Left renal pelvis (tissue), 4 donors: ENCODE measurements at regions not wholly inside any gene's neighbourhood (a gene's known extent, or its start where the extent isn't known, plus 50 kb on each side); places are given as distances from the start of the nearest gene placed in this dataset.
"Not testable (repeated sequence)": the region's sequence is repeated elsewhere in the genome, so short reads cannot be mapped to it uniquely, and the experiment has no call there.

ENCODE experiments used
- DNase-seq, 4 donors: peaks; one replicate each; pipeline ENCODE4 v3.0.0-alpha.2; 2013; ENCODE audit warnings: low read depth in 4 of 4, low spot score in 3 of 4

DNA sequence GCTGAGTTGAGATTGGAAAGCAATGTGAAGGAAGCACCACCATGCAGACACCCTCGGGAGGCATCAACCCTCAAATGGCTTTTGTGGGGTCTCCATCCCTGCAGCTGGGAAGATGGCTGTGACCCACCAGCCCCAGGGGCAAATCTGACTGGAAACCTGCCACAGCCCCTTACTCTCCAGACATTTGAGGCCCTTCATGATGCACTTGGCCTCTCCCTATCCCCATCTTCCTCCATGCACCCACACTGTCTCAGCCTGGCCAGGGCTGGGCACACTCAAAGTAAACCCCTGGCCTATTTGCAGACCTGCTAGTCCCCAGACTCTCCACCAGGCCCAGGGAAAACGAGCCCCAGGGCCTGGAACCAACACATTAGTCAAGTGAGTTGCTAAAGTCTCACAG is 205.2 kb downstream of the MATN1 start:
- DNase-seq: no peak

DNA sequence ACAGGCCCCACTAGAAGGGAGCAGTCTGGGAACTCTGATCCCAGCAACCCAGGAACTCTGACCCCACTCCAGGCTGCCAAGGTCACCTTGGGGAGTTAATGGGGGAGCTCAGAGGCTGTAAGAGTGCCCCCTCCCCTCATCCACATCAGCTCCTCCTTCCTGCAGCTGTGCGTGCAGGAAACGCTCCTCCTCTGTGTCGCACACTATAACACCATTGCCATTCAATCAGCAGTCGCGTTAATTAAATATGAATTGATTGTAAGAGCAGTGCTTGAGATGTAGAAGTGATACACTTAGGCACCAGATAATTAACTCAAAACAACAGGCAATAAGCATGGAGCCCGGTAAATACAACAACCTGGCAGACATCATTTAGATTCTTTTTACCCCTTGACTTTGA is 205.7 kb downstream of the MATN1 start:
- DNase-seq: not testable (repeated sequence)

DNA sequence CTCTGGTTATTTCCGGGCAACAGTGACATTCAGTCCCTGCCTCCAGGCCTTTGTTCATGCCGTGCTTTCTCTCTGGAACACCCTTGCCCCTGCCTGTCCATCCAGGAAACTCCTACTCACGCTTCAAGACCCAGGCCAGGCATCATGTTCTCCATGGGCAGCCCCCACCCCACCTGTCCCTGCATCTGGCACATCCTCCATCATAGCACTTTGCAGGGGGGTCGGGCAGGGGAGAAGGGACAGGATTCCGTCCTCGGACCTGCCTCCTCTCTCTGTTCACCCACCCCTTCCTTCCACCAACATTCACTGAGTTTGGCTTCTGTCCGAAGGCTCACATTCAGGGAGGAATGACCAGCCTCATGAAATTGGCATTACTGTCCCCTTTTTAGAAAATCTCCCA is 206.1 kb downstream of the MATN1 start:
- not testable (repeated sequence) for DNase-seq

DNA sequence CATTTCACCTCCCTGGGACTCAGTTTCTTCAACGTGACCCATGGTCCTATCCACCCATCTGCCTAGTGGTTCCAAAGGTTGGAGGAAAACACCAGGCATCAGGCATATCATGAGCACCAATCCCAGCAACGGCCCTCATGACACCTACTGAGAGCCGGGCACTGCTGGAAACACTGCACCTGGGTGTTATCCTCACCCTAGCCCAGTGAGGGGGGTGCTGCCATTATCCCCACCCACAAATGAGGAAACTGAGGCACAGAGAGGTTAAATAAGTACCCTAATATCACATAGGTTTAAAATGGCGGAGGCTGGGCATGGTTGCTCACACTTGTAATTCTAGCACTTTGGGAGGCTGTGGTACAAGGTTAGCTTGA is 206.9 kb downstream of the MATN1 start:
- DNase-seq: no peak

DNA sequence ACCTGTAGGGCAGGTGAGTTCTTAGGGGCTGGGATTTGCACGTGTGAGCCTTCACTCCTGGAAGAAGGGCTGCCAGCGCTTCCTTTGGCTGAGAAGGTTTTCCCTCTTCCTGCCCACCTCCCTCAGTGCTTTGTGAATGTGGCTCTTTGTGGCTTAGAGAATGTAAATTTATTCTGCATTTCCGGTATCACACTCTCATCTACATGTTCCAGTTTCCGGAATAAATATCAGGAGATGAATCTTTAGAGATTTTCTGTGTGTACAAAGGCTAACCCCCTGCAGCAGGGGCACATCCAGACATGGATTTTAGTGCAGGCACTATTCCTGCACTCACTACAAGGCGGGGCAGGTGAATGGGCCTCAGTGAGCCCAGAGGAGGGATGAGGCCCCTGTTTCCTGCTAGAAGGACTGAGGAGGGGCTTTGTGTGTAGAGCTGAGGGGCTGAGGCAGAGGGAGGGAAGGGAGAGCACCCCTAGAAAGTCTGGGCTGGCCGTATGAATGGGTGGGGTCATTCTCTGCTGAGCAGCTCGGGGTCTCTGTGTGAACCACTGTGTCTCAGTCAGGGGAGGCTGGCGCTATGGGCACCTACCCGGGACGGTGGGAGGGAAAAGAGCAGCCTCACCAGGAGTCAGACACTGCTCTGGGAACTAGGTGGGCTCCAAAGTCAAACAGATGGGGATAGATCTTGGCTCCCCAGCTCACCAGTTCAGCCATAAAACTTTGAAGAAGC is 207.5 kb downstream of the MATN1 start:
- no peak for DNase-seq

DNA sequence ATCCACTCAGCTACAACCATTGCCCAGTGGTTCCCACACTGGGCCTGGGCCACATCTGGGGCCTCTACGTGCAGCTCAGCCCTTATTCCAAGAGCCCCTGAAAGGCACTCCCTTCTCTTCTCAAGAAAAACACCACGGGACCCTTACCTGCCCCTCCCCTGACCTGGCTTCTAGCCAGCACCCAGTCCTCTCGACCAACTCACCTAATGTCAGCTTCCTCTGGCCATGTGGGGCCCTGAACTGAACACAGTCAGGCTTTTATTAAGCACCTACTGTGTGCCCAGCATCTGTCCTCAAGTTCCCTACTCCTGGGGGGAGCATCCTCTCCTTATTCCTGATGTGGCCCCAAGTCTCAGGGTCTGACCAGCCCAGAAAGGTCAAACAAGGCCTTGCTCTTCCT is 208.4 kb downstream of the MATN1 start:
- no peak for DNase-seq

DNA sequence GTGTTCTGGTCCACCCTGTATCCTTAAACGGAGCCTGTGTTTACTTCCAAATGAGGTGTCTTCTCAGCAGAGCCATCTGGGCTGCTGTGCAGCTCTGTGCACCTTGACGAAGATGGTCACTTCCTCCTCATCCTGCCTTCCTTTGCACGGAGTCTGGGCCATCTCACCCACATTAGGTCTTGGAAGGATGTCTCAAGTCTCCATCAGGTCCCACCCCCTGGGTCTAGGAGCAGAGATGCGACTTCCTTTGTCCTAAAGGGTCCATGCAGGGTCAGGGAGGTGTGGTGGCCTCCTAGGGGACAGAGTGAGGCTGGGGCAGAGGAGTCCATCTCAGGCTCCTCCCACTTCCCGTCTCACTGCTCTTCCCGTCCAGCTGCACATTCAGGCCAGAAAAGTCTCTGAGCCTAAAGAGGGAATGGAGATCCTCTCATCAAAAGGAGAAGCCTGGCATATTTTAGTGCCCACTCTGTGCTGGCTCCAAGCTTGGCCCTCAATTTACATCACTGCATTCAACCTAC is 209.2 kb downstream of the MATN1 start:
- DNase-seq: no peak

DNA sequence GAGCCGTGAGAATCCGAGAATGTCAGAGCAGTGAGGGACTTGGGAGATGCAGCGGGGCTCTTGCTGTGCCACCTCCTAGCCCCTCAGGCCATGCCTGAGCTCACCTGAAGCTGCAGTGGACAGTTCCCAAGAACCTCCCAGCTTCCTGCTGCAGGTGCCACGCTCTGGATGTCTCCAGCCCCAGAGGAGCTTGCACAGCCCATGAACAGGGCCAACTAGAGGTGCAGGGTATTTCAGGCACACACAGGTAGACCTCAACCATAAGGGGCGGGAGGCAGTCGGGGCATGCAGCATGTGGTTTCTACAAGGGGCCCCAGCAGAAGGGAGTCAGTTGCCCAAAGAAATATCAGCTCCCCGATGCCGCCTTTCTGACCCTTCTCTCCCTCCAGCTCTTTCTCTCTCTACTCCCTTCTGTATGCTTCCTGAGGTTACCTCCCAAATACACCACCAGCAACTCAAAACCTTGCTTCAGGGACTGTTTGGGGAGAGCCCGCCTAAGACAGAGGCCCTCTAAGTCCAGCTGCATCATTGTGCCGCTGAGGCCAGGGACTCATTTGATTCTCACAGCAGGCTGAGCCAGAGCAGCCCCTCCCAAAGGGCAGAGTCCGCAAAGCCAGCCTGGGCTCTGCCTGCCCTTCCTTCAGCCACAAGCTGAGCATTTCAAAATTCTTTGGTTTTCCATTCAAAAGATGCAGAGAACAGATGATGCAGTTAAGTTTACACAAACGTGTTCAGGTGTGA is 209.8 kb downstream of the MATN1 start:
- no peak for DNase-seq

DNA sequence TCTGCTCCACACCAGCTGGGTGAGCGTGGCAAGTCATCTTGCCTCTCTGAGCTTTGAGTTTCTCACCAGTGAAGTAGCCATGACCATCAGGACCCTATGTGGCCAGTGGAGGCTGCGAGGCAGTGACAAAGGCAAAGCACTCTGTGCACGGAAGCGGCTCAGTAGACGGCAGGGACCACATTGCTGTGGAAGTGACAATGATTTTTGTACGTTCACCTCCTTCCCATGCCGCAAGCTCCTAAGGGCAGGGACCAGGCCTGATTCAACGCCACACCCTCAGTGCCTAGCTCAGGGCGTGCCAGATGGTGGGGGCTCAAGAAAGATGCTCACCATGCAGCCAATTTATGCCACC is 210.5 kb downstream of the MATN1 start:
- DNase-seq: no peak

DNA sequence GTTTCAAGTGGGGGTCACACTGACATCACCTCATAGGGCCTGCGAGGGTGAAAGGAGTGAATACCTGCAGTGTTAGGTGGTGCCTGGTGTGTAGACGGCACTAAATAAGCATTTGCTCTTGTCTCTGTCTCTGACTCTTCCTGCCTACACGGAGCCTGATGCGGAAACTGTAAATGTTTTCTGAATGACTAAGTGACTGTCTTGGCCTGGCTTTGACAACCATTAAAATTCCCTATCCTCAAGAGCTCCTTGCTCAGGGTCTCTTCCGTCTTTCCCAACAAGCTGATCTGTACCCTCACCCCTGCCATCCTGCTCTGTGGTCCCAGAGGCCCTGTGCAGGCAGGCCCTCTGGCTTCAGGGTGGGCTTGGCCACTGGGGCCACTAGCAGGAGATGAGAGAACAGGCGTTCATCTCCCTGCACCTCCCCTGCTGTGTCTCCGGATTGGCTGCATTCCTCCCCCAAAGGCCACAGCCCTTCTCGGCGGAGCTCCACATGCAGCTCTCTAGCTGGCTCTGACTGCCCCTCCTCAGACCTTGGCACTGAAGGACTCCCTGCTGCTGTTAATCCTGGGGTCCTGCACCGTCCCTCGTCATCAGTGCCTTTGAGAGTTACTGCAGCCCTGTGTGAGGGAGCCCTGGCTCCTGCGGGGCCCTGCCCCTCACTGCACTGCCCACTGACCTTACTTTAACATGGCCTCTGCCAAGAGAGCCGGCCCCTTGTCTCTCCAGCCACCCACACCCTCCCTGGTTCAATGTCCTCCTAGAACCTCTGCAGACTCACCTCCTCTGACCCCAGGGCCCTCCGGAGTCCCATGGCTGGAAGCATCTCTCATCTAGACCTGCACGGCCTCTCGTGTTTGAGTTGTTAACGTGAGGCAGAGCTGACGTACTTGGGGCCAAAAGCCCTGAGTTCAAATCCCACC is 211.1 kb downstream of the MATN1 start:
- no peak for DNase-seq

DNA sequence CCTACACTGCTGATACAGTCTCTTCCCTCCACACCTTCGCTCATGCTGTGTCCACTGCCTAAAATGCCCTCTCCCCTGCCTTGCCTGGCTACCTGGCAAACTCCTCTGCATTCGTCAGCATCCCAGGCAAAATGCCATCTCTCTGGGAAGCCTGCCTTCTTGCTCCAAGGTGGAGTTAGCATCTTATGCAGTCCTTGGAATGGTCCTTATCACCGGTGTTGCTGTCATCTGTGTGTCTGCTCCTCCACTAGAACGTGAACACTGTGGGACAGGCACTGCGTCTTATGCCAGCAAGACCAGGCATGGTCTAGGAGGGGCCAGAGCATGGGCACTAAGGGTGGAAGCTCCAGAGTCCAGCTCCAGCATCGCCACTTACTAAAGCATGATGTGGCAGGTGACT is 211.8 kb downstream of the MATN1 start:
- DNase-seq: no peak

DNA sequence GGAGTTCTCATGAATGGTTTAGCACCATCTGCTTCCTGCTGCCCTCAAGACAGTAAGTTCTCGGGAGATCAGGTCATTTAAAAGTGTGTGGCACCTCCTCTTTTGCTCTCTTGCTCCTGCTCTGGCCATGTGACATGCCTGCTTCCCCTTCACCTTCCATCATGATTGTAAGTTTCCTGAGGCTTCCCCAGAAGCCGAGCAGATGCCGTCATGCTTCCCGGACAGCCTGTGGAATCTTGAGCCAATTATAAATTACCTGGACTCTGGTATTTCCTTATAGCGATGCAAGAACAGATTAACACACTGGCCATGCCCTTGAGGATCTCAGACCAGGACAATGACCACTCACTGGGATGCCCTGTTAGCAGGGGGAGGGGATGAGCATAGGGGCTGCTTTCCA is 212.3 kb downstream of the MATN1 start:
- DNase-seq: no peak

DNA sequence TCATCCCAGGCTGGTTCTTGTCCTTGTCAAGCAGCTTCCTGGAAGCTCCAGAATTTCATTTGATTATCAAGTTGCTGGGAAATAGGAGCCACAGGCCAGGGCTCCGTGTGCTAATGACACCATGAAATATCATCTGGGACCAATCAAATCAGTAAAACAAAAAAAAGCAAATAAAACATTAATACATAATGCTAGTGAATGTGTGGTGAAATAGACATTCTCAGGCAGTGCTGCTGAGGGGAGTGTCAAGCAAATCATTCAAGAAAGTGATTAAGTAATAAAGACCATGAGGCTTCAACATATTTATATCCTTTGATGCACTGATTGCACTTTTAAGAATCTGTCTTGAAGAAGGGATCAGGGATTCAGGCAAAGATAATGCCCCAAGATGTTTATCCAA is 213.7 kb downstream of the MATN1 start:
- DNase-seq: no peak

DNA sequence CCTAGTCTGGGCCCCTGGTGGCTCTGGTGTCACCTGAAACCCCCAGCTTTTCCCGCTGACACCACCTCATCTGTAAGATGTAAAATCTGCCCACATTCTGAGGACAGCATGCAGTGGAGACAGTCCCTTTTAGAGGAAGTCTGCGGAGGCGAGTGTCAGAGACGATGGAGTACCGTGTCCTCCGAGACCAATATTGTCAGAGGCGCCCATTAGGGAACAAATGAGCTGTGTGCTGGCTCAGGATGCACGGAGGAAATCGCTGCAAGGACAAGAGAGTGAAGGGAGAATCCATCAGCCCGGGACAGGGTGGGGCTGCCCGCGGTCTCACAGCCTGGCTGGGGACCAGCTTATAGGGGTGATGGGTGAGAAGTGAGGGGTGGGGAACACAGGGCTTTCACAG is 214.8 kb downstream of the MATN1 start:
- no peak for DNase-seq

DNA sequence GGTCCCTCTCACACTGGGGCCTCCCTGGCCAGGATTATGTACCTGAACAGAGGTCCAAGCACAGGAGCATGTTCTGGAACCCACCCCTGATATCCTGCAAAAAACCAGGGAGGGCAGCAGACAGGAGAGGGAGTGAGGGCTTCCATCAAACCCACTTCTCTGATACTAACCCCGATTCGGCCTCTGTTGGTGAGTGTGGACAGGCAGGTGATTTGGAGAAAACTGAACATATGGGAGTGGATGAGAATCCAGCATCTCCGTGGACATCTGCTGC is 215.3 kb downstream of the MATN1 start:
- no peak for DNase-seq

DNA sequence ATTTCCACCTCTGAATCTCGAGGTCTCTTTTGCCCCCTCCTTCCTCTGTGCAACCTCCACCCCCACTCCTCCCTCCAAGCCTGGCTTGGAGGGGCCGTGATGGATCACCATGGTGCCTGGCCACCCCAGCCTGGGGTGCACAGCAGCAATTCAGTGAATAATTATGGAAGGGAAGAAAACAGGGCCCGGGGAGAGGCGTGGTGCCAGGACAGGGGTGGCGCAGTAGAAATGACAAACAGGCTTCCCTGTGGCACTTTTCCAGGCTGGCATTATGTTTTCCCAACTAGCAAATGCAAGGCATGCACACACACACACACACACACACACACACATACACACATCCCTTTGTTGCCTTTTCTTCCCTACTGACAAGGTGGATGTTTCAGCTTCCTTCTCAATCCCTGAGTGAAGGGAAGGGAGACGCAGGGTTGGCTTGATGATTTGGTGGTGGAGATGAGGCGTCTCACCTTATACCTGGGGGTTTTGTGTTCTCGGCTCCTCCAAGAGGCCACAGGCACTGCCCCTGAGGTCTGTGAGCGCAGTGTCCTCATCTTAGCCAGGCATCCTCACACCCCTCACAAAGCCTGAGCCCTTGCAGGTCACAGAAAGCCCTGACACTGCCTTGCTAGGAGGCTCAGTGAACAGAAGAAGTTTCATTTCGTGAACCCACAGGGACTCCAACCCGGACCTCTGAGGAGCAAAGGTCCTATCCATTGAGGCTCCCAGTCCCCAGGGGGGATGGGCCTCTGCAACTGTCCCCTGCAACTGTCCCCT is 215.8 kb downstream of the MATN1 start:
- no peak for DNase-seq

DNA sequence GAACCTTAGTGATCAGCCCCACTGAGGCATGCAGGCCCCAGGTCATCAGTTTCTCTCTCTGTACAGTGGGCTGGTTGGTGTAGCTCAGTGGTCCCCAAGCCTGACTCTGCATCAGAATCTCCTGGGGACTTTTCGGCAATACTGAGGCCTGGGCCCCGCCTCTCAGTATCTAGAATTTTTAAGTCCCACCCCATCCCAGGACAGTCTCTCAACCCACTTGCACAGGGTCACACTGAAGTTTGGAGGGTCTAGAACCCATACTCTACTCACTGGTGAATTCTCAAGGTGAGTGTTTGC is 216.4 kb downstream of the MATN1 start:
- no peak for DNase-seq

DNA sequence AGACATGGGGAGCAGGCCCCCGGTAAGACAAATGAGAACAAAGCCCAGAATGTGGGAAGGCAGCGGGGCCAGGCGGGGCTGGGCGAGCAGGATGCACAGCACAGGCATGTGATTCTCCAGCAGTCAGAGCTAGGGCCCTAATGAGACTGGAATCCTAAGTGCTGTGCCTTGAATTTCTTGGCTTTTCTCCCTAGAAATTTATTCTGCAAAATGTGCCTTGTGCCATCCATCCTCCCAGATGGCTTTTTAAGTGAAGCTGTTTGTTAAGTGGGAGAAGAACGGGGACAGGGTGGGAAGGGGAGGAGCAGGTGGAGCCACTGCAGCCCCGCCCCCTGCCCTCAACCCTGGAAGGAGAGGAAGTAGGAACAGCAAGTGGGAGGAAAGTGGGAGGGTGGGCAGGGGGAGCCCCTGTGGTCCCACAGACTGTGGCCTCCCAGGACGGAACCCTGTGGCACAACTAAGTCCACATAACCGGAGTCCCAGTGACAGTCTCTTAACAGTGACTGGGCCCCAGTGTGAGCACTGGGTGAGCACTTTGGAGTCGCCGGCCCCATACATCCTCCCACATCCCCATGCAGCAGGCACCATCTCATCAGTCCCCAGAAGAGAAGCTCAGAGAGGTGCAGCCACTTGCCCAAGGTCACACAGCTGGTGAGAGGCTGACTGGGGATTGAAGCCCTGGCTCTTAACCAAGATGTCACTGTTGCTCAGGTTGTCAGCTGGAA is 216.9 kb downstream of the MATN1 start:
- no peak for DNase-seq

DNA sequence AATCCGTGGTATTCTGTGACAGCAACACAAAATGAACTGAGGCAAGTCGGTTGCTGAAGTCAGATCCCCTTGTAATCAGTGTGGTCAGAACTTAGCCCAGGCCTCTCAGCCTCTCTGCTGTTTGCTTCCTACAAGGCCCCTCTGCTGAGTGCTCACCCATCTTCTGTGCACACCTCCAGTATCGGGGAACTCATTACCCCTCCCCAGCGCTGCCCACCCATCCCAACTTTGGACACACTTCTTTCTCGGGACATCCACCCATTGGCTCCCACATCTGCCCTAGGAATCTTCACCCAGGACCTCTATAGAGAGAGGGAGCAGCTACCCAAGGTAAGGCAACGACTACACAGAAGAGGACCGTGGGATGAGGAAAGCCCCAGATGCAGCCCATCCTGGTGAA is 217.5 kb downstream of the MATN1 start:
- DNase-seq: no peak

DNA sequence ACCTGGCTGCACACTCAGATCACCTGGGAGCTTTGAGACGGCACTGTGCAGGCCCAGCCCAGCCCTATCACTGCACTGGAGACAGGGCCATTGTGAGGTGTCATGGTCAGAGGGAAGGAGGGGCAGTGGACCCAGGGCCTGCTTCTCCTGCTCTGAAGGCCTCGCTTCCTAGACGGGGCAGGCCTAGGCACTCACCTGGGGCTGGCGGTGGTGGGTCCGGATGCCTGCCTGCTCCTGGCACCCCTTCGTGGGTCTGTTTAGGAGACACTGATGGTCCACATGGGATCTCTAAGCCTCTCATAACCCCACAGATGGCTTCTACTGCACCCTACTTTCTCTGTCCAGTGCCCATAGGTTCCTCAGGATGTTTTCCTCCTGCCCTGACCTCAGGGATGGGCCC is 230.9 kb downstream of the MATN1 start:
- no peak for DNase-seq
